Dedifferentiated amniotic fluid mesenchymal stem cell (primary cell): ENCODE measurements at regions not wholly inside any gene's neighbourhood (a gene's known extent, or its start where the extent isn't known, plus 50 kb on each side); places are given as distances from the start of the nearest gene placed in this dataset.

Experiments
- DNase-seq: peaks from one replicate; pipeline ENCODE4 v3.0.0-alpha.2; 2016; ENCODE audit errors: extremely low spot score

GRCh38 chr22:48091060-48091650, 1328.7 kb downstream of the TBC1D22A start:
- DNase-seq = no peak

GRCh38 chr22:48090332-48090672, 1327.9 kb downstream of the TBC1D22A start:
- DNase-seq = no peak

- no peak for DNase-seq
These were observed 1327.3 kb downstream of the TBC1D22A start for GRCh38 chr22:48089601-48090331.

DNA sequence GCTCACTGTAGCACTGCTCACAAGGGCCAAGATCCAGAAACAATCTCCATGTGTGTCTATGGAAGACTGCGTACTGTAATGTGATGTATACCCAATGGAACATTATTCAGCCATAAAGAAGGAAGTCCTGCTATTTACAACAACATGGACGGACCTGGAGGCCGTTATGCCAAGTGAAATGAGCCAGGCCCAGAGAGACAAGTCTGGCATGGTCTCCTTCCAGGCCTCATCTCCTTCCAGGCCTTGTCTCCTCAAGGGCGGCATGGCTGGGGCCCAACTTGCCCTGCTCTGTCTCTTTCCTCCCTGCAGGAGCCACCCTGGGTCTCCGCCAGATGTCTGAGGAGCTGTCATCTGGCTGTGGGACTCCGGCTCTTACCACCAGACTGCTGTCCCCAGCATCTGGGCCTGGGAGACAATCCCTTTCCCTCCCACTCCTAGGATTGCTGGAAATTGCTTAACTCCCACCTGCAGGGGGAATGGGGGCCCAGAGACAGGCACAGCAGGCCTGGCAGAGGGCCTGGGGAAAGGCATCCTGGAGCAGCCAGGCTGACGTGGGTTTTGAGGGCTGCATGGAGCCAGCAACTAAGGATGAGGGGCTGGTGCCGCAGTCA, 1326.6 kb downstream of the TBC1D22A start:
- no peak for DNase-seq

DNA sequence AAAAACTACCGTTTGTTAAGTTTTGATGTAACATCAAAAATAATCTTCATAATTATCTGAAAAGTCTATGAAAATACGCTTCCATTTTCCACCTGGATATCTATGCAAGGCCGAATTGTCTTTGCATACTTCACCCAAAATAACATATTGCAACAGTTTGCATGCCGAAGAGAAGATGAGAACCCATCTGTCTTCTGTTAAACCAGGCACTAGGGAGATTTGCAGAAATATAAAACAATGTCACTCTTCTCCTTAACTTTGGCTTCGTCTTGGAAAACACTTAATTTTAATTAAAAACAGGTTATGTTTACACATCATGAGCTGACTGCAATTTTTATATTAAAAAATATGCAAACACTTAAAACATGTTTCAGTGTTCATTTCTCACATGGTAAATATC, 1325.8 kb downstream of the TBC1D22A start:
- DNase-seq = no peak

DNA sequence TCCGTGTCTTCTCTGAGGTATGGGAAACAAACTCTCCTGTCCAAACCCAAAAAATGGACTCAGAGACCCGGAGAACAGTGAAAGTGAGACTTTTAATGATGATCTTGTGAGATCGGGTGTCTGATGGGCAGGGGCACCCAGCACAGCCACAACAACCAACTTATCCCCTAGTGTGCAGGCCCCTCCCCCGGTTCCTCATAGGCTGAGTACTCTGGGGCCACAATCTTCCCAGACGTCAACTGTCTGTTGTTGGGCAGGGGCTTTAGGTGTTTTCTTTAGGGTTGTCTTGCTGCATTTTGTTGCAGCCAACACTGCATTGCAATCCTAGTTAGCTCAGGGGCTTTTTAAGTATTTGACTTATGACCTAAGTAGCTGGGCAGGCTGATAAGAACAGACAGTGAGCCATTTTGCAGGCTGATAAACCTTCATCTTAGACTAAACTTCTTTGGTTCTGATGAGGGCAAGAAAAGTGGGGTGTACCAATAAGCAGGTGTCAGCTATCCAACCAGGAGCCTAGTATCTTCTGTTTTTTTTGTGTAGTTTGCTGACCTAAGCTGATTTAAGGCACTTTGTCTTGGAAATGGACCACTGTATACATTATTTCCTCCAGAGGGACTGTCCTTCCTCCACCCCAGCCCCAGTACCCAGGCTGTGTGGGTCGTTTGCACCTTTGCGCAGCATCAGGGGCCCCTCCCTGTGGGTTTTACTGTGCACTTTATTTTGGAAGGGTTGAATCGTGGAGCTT, 1323.6 kb downstream of the TBC1D22A start:
- no peak for DNase-seq

DNA sequence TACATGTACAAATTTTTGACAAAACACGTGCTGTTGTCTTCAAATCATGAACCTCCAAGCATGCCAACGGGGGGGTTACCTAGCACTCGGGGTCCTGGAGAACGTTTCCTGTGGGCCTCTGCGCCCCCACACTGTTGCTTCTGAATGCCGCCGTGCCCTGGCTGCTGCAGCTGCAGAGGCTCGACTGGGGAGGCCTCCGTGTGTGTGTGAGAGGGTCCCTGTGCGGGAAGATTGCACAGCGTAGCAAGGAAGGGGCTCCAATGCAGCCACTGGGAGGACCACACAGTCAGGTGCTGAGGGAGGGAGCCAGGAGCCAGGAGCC, 1322.2 kb downstream of the TBC1D22A start:
- DNase-seq = no peak

DNA sequence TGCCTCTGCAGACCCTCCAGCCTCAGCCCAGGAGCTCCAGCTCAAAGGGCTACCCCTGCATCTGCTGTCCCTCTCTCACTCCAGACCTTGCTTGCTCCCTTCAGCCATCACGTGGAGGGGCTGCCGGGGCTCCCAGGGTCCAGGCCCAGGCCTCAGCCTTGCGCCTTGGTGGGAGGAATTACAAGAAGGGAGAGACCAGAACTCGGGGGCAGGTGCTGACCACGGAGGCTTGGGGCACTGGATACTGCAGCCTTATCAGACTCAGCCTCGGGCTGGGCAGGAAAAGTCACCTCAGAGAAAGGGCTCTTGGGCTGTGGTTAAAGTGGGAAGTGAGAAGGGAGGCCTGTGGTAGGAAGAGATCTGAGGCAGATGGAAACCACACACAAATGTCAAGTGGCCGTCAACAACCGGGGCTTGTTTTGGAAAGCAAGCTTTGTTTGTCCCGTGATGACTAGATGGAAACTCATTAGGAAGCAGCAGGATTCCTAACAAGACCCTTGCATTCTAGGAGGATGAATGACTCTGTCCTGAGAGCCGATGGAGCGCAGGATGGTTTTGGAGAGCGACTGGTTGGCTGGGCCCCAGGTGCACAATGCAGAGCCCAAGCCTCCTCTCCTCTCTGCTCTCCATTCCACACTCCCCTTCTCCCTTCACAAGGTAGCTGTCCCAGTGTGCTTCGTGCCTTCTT, 1321.7 kb downstream of the TBC1D22A start:
- DNase-seq = no peak

DNA sequence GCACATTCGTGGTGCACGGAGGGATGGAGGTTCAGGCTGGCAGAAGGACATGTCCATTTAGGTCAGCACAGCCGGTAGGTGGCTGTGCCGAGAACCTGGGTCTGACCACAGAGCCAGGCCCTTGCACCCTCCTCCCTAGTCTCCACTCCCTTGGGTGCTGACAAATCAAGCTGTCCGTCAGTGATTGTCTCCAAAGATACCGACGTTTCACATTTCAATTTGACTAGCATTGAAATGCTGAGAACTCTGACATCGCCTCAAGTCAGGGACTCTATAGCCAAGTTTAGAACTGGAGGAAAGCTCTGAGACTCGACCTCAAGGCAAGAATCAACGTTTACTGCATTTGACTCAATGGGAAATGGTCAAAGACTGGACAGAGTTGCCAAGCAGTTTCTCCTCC, 1321.1 kb downstream of the TBC1D22A start:
- DNase-seq = no peak

DNA sequence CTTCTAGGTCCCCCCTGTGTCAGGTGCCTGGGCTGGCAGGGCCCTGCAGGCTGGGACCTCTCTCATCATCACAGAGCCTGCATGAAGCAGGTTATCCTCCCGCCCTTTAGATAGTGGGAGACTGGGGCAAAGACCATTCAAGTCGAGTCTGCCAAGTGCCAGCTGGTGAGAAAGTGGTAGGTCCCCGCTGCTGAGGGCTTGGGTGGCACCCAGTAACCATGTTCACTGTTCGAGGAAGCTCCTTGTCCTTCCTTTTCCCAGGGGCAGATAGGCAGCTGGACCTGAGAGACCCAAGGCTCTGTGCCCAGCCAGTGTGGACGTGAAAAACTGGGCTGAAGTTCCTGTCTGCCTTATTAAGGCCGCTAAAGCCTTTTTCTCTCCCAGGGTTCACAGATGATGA, 1319.8 kb downstream of the TBC1D22A start:
- DNase-seq = no peak

GRCh38 chr22:48081281-48081680, 1318.8 kb downstream of the TBC1D22A start:
- no peak for DNase-seq

DNA sequence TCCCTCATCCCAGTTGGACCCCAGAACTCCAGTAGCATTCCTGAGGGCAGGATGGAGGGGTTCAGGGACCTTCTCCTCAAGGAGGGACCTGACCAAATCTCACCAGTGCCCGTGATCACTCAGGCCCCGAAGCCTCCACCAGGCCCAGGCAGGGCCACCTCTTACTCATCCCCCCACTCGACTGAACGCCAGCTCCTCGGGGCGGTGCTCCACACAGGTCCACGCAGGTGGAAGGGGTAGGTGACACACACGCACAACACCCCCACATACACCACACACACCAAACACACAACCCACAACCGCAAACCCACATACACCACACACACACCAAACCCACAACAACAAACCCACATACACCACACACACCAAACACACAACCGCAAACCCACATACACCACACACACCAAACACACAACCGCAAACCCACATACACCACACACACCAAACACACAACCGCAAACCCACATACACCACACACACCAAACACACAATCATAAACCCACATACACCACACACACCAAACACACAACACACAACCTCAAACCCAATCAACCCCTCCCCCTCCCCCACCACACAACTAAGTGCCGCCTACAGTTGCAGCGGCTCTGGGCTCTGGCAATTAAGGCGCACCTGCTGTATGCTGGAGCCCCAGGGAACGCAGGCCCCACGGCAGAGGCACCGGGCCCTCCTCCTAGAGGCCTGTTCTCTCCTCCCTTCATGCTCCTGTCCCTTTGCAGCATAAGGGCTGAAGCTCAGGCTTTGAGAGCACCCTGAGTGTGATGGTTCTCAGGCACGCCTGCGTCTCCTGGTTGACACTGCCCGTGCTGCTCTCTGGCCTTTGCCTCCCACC, 1318.1 kb downstream of the TBC1D22A start:
- no peak for DNase-seq

DNA sequence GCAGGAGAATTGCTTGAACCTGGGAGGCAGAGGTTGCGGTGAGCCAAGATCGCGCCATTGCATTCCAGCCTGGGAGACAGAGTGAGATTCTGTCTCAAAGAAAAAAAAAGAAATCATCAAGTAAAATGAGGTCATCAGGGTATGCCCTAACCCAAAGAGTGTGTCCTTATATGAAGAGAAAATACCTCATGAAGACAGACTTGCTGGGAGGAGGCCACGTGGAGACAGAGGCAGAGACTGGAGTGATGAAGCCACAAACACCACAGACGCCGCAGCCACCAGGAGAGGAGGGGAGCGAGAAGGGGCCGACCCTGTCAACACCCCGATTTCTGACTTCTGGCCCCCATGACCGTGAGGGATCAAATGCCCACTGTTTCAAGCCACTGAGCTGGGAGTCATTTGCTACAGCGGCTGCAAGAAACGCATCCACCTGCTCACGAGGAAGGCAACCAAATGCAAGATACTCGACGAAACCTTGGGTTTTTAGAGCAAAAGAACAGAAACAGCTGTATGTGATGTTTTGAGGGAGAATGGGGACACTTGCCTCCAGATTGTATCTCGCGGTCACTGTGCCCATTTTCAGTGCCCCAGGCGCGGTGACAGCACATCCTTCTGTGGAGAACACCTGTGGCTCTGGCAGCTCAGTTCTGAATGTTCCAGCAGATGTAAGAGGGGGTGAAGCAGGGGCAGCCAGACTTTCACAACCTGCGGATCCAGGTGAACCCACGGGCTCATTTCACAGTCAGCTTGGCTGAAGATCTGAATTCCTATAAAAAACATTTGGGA, 1317.2 kb downstream of the TBC1D22A start:
- DNase-seq = no peak

GRCh38 chr22:48078825-48079224, 1316.4 kb downstream of the TBC1D22A start:
- DNase-seq = no peak

- no peak for DNase-seq
These were observed 1315.2 kb downstream of the TBC1D22A start for GRCh38 chr22:48077699-48078098.

DNA sequence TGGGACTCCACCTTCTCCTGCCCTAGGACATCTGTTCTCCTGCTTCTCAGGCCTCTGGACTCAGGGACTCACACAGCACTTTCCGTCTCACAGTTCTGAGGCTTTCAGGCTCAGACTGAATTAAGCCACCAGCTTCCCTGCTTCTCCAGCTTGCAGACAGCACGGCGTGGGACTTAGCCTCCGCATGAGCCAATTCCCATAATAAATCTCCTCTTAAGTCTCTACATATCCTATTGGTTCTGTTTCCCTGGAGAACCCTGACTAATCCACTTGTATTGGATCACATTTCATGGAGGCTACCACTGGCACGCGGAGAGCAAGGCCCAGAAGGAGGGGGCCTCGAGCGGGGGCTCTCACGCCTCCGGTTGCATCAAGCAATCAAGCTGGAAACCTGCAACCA, 1313.6 kb downstream of the TBC1D22A start:
- no peak for DNase-seq

- no peak for DNase-seq
These were observed 1313.2 kb downstream of the TBC1D22A start for GRCh38 chr22:48075604-48076003.

DNA sequence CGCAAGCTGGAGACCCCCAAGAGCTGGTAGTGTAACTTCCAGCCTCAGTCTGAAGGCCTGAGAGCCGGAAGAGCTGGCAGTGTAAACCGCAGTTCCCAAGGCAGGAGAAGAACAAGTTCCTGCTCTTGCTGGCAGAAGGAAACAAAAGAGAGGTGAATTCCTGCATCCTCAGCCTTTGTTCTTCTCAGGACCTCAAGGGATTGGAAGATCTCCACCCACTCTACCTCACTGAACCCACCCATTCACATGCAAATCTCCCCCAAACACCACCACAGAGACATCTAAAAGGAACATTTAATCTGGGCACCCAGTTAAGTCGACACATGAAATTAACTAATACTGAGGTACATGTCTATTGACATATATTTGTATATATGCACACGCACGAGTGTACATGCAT, 1310.3 kb downstream of the TBC1D22A start:
- no peak for DNase-seq

- DNase-seq = no peak
These were observed 1309.4 kb downstream of the TBC1D22A start for GRCh38 chr22:48071828-48072227.

DNA sequence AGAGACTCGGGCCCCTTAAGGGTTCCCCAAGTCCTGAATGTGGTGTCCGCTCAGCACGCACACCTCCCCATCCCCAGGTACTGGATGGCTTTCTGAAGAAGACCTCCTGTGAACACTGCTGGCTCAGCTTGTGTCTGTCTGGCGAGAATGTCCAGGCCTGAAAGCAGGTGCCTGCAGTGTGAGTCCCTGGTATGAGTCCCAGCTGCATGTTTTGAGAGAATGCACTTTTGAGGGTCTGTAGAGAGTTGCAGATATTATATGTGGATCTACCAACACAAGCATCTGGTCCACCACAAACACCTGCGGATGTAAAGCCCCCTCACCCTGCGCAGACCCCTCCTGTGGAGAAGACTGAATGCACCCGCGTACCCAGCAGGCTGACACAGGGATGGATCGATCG, 1308.9 kb downstream of the TBC1D22A start:
- DNase-seq = no peak

DNA sequence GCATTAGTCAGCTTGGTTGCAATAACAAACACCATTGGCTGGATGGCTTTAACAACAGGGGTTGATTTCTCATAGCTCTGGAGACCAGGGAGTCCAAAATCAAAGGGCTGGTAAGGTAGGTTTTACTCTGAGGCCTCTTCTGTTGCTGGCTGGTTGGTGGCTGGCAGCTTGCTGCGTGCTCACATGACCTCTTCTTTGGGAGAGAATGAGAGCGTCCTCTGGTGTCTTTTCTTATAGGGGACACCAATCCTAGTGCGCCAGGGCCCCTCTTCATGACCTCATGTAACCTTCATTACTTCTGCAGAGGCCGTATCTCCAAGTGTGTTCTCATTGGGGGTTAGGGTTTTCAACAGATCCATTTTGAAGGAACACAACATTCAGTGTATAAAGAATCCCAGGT, 1308.3 kb downstream of the TBC1D22A start:
- DNase-seq = no peak
